ENCODE measurements at regions not wholly inside any gene's neighbourhood (a gene's known extent, or its start where the extent isn't known, plus 50 kb on each side); places are given as distances from the start of the nearest gene placed in this dataset.

DNA sequence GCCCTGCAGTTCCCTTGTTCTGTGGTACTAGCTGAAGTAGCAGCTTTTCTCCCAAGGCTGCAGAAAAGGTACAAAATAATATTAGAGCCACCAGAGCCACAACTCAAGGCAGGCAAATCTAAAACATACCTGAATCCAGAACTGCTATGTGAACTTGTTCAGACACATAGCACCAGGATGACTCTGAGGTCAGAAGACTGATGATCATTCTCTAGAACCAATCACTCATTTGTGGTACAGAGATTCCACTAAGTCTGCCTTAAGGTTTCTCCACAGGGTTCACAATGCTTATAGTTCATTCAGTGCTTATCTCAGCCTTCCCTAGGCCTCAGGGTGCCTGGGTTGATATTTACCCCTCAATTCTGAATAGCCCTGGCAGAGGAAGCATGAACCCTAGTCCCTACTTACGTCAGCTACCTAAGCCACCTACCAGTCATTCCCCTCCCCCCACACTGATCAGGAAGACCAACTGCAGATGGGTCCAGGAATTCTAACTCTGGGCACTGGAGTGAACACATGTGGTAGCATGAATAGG lies 140.9 kb upstream of the MOCS1 start:
- TF ChIP-seq CTCF (conservative IDR thresholded peaks at IDR 0.05; ENCODE audit: low read length) = no peak
- no peak overlapping the region for H3K4me3 ChIP-seq (ENCODE audit: low read length)
- no peak for DNase-seq (ENCODE audit: low read depth)

DNA sequence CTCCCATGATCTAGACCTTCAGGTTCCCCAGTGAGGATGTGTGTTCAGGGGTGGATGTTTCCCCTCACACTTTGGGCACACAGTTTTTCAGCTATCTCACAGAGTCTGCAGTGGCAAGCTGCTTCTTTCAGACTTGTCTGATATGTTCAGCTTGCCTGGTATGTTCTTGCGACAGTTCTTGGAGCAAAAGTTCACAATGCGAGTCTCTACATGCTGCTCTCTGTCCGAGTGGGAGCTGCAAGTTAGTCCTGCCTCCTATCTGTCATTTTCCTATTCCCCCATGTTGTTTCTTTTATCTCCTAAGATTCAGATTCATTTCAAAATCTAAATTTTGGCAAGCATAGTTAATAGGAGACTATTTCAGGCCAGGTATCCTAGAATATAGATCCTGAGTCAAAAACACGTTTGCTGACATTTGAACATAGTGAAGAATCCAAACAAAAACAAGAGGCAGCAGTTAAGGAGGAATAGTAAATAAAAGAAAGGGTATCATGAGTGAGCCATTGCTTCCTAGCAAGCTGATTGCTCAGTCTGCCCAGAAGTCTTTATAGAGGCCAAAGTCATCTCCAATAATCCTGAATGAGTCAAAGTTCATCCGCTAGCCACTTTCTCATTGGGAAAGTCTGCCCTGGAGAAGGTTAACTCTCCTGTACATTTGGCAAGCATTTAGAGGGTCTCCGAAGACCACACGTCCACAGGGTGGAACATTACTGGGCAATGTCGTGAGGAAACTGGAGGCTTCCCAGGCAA lies 140.2 kb upstream of the MOCS1 start:
- no peak for DNase-seq (ENCODE audit: low read depth)
- no peak overlapping the region for H3K4me3 ChIP-seq (ENCODE audit: low read length)
- TF ChIP-seq CTCF (conservative IDR thresholded peaks at IDR 0.05; ENCODE audit: low read length) = no peak

DNA sequence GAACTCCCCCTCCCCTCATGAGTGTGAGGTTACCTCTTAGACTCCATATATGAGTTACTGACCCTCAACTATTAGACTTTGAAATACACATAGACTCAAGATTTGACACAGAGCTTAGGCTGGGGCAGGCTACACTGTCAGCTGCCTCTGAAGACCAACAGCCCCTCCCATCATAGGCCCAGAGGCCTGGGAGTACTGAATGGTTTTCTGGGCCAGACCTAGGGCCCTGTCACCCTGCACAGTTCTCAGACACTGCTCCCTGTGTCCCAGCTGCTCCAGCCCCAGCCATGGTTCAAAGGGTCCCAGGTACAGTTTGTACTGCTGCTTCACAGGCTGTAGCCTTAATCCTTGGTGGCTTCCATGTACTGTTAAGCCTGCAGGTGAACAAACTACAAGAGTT lies 132.1 kb upstream of the MOCS1 start:
- TF ChIP-seq CTCF (conservative IDR thresholded peaks at IDR 0.05; ENCODE audit: low read length) = no peak
- DNase-seq (ENCODE audit: low read depth) = no peak
- H3K4me3 ChIP-seq (ENCODE audit: low read length) = no peak overlapping the region

DNA sequence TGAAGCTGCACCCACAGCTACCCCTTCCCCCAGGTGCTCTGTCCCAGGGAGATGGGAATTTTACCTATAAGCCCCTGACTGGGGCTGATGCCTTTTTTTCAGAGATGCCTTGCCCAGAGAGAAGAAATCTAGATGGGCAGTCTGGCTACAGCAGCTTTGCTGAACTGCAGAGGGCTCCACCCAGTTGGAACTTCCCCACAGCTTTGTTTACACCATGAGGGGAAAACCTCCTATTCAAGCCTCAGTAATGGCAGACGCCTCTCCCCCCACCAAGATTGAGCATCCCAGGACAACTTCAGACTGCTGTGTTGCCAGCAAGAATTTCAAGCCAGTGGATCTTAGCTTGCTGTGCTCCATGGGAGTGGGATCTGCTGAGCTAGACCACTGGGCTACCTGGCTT lies 122.6 kb upstream of the MOCS1 start:
- no peak for DNase-seq (ENCODE audit: low read depth)
- TF ChIP-seq CTCF (conservative IDR thresholded peaks at IDR 0.05; ENCODE audit: low read length) = no peak

GRCh38 chr6:40054602-40055001 lies 120.3 kb upstream of the MOCS1 start:
- TF ChIP-seq CTCF (conservative IDR thresholded peaks at IDR 0.05; ENCODE audit: low read length) = no peak
- no peak for DNase-seq (ENCODE audit: low read depth)
- no peak overlapping the region for H3K4me3 ChIP-seq (ENCODE audit: low read length)

More for the DNA sequence above, 122.6 kb upstream of the MOCS1 start:
- no peak overlapping the region for H3K4me3 ChIP-seq (ENCODE audit: low read length)

DNA sequence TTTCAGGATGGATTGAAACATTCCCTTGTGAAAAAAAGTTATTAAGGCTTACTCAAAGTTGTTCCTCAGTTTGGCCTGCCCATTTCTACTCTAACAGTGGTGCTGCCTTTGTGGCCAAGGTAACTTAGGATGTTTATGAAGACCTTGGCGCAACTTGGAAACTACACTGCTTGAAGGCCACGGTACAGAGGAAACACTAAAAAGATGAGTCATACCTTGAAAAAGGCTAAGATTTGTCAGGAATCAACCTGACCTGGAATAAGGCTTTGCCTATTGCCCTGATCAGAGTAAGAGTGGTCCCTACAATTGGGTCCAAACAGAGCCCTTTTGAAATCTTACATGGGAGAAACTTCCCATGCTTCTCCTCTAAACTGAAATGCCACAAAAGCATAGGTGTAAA lies 119.9 kb upstream of the MOCS1 start:
- no peak for DNase-seq (ENCODE audit: low read depth)
- H3K4me3 ChIP-seq (ENCODE audit: low read length) = no peak overlapping the region
- no peak for TF ChIP-seq CTCF (conservative IDR thresholded peaks at IDR 0.05; ENCODE audit: low read length)

- no peak for TF ChIP-seq CTCF (conservative IDR thresholded peaks at IDR 0.05; ENCODE audit: low read length)
Measured at GRCh38 chr6:40049128-40049527, 114.9 kb upstream of the MOCS1 start.

More at GRCh38 chr6:40049128-40049527, 114.9 kb upstream of the MOCS1 start:
- no peak overlapping the region for H3K4me3 ChIP-seq (ENCODE audit: low read length)
- DNase-seq (ENCODE audit: low read depth) = no peak

Data from AG10803 (cell line).